PC-3 (cell line): ENCODE measurements at regions not wholly inside any gene's neighbourhood (a gene's known extent, or its start where the extent isn't known, plus 50 kb on each side); places are given as distances from the start of the nearest gene placed in this dataset.

Source experiments
- EZH2 ChIP-seq: fragments of 300-600 bp; sonication (generic); IDR thresholded peaks from one replicate; pipeline ENCODE4 v1.6.1; 2017; ENCODE audit warnings: antibody characterized with exemption, mild to moderate bottlenecking, low read length; ENCODE audit not compliant: unreplicated experiment
- EZH2phosphoT487 ChIP-seq: fragments of 300-600 bp; sonication (generic); IDR thresholded peaks from 2 replicates; pipeline ENCODE4 v1.6.1; 2018; ENCODE audit warnings: mild to moderate bottlenecking, antibody characterized with exemption, low read length, borderline replicate concordance
- TF ChIP-seq, protein P1 (sequence below): fragments of 300-600 bp; sonication (generic); conservative IDR thresholded peaks from 2 replicates; pipeline ENCODE4 v1.5.1; 2017; ENCODE audit warnings: antibody characterized with exemption, low read depth, mild to moderate bottlenecking, low read length

DNA sequence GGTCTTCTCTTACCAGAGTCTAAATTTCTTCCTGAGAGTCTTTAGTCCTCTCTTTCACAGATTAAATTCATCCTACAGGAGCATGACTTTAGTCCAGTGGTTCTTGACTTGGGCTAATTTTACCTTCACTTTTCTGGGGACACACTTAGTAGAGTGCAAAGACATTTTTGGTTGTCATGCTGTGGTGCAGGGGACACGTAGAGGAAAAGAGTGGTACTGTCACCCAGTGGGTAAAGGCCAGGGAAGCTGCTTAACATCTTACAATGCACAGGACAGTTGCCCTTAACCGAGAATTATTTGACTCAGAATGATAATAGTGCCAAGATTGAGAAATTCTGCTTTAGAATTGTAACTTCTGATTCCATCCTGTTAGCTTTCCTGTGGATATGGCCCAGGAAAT lies 772.5 kb upstream of the GRM7 start:
- TF ChIP-seq, protein P1, sequence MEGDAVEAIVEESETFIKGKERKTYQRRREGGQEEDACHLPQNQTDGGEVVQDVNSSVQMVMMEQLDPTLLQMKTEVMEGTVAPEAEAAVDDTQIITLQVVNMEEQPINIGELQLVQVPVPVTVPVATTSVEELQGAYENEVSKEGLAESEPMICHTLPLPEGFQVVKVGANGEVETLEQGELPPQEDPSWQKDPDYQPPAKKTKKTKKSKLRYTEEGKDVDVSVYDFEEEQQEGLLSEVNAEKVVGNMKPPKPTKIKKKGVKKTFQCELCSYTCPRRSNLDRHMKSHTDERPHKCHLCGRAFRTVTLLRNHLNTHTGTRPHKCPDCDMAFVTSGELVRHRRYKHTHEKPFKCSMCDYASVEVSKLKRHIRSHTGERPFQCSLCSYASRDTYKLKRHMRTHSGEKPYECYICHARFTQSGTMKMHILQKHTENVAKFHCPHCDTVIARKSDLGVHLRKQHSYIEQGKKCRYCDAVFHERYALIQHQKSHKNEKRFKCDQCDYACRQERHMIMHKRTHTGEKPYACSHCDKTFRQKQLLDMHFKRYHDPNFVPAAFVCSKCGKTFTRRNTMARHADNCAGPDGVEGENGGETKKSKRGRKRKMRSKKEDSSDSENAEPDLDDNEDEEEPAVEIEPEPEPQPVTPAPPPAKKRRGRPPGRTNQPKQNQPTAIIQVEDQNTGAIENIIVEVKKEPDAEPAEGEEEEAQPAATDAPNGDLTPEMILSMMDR, result 0 out of 2 replicates have a peak, but pooled peaks have one; percentile 17
- TF ChIP-seq EZH2phosphoT487 (no peak), EZH2 (no peak)
